ENCODE measurements at regions not wholly inside any gene's neighbourhood (a gene's known extent, or its start where the extent isn't known, plus 50 kb on each side); places are given as distances from the start of the nearest gene placed in this dataset.

- DNase-seq (ENCODE audit: low read depth), result no peak
Measured at GRCh38 chr7:156127166-156128134, 315.2 kb upstream of the SHH start.

DNA sequence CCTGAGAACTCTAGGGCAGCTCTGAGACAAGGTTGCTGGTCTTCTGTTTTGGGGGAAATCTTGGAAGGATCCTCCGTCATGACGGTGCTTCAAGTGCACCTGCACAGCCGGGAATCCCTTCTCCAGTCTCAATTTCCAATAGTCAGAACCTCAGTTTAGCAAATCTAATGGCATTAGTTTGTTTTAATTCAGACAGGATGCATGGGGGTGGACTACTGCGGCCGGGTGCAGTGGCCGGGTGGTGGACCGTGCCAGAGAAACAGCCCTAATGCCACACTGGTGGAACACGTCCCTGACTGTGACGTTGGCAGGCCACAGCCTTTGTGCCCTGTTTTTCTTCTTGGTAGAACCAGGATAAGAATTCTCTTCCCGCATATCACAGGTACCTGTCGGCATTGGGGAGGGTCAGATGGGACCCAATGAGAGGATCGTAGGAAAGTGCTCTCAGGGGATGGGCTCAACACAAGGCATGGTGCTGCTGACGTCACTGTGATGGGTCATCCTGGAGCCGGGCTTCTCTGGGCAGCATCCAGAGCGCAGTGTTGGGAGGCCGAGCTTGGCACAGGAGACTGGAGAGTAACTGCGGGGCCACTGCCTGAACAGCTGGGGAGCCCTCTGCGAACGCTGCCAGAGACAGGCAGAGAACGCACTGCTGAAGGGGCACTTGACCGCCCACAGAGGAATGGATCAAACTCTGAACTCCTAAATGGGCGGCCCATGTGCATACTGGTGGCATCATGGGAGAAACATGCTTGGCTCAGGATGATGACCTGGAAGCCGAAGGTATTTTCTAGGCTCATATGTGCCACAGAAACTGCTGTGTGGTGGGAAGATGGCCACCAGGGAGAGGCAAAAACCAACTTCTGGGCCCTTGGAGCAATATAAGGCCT lies 313.8 kb upstream of the SHH start:
- no peak for DNase-seq (ENCODE audit: low read depth)

- DNase-seq (ENCODE audit: low read depth), result no peak
Measured at GRCh38 chr7:156124356-156124755, 312.1 kb upstream of the SHH start.

GRCh38 chr7:156123362-156123761 lies 311.1 kb upstream of the SHH start:
- no peak for DNase-seq (ENCODE audit: low read depth)

- no peak for DNase-seq (ENCODE audit: low read depth)
Measured at GRCh38 chr7:156122752-156123354, 310.6 kb upstream of the SHH start.

- DNase-seq (ENCODE audit: low read depth), result no peak
Measured at GRCh38 chr7:156121956-156122355, 309.7 kb upstream of the SHH start.

DNA sequence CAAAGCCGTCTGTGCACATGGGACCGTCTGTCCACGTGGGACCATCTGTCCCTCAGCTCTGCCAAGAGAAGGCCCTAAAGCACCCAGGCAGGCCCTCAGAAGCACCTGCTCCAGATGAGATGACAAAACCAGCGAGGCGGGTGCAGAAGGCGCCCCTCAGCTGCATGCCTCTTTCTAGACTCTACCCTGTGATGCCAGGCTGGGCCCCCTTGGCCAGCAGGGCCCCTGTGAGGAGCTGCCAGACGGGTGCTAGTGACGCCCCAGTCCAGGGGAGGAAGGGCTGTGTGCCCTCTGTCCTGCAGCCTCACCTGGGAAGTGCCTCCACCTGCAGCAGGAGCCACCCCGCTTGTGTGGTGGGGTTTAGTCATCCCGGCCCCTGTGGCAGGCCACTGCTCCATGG lies 309.2 kb upstream of the SHH start:
- no peak for DNase-seq (ENCODE audit: low read depth)

DNA sequence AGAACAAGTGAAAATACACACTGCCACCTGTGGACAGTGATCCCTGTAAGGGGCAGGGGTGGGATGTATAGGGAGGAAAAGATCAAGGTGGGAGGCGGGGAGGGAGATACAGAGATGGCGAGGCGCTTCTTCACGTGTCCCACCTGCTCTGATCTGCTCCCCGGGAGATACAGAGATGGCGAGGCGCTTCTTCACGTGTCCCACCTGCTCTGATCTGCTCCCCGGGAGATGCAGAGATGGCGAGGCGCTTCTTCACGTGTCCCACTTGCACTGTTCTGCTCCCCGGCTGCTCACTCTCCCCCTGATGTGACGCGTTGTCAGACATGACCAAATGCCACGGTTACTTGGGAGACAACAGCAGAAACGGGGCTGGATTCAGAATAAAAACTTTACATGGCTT lies 308.3 kb upstream of the SHH start:
- no peak for DNase-seq (ENCODE audit: low read depth)

DNA sequence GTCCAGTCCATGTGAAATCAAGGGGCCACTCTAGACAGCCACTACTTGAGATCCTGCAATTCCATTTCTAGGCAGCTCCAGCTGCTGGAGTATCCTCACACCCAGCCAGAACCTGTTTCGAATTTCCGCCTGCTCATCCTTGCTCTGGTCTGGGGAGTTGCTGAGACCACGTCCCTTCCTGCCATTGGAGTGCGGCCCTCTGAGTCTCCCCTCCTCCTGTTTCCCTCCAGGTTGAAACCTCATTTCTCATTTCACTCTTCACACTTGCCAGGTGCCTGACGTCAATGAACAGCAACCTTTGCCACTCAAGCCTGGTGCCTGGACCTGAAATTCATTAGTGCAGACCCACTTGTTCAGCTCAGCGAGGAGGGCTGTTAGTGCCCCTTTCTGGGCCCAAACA lies 307.5 kb upstream of the SHH start:
- DNase-seq (ENCODE audit: low read depth), result no peak

DNA sequence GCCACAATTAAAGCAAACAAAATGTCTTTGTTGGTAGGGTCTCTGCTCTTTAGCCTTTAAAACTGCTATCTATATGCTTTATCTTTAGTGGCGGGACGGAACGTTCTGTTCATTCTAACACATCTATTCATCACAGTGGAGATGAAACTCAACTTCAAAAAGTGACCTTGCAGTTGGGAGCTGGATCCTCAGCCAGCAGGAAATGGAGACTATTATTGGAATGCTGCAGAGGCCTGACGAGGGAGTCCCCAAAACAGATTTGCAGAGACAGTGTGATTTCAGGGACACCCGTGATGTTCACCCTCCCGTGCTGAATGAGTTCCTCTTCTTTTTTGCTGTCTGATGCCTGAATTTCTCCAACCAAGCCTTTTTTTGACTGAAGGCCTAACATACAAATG lies 306.0 kb upstream of the SHH start:
- no peak for DNase-seq (ENCODE audit: low read depth)

- no peak for DNase-seq (ENCODE audit: low read depth)
Measured at GRCh38 chr7:156117542-156118247, 305.4 kb upstream of the SHH start.

GRCh38 chr7:156116514-156117215 lies 304.4 kb upstream of the SHH start:
- no peak for DNase-seq (ENCODE audit: low read depth)

- no peak for DNase-seq (ENCODE audit: low read depth)
Measured at GRCh38 chr7:156115582-156115981, 303.3 kb upstream of the SHH start.

DNA sequence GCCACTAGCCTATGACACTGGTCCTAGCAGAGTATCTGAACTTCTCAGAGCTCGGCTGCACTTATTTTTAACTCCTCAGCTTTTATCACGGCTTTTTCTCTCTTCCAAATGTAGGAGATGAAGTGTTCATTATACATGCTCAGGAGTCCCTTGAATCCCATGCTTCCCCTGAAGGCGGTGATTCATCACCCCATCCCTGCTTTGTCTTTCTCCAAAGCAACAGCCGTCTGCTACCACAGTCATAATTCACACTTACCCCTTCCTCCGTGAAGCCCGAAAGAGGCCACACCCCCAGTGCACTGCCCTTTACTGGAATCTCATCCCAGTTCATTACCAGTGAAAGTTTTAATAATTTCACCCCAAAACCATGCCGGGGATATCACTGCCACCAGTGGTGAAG lies 301.5 kb upstream of the SHH start:
- no peak for DNase-seq (ENCODE audit: low read depth)

GRCh38 chr7:156109988-156110387 lies 297.7 kb upstream of the SHH start:
- no peak for DNase-seq (ENCODE audit: low read depth)

- DNase-seq (ENCODE audit: low read depth), result no peak
Measured at GRCh38 chr7:156109076-156109475, 296.8 kb upstream of the SHH start.

DNA sequence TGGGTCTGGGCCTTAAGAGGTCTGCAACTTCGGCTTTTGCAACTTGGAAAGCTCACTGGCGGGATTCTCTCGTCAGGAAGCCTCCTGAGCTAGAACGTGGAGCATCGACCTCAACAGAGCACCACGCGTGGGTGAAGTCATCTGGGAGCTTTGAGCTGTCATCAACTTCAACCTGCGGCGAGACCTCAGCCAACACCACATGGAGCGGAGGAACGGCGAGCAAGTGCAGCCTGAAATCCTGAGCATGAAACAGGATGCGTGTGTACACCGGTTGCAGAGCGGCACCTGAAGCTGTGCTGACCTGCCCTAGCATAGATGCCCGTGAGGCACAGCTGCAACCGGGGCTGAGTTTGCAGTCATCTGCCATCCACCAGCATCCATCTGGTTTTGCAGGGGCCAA lies 295.7 kb upstream of the SHH start:
- DNase-seq (ENCODE audit: low read depth), result no peak

GRCh38 chr7:156106107-156106426 lies 293.8 kb upstream of the SHH start:
- no peak for DNase-seq (ENCODE audit: low read depth)

DNA sequence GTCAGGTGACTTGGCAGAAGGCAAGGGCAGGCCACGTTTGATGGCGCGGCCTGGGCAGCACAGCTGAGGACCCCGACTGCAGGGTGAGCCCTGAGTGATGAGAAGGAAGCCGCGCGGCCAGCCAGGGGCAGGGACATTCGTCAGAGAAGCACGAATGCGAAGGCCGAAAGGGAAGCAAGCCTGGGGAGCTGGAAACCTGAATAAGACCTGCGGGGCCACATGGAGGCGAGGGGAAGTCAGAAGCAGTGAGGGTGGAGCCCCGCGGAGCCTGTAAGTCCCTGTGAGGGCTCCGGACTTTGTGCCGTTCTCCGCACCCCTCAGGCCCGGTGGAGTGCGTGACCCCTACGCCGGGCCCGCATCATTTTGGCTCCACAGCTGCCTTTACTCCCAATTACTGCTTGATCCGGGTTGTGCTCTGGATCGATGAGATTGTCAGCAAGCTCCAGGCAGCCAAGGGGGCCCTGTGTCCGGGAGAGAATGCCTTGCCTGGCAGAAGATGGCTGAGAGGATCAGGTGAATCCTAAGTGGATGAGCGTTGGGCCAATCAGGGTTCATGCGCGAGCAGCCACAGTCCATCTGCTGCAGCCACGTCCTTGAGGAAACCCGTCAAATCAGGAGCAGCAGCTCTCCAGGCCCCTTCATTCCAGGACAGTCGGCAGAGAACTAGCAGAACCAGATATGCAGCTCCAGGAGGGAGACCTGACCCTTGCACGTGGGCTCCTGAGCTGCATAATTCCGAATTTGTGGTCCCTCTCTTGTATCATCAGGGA lies 293.3 kb upstream of the SHH start:
- DNase-seq (ENCODE audit: low read depth), result no peak

GRCh38 chr7:156104501-156105336 lies 292.5 kb upstream of the SHH start:
- DNase-seq (ENCODE audit: low read depth), result no peak

All from iris pigment epithelial cell (primary cell).